Fibroblast of skin of scalp (primary cell): ENCODE measurements at regions not wholly inside any gene's neighbourhood (a gene's known extent, or its start where the extent isn't known, plus 50 kb on each side); places are given as distances from the start of the nearest gene placed in this dataset.

Experiments used
- DNase-seq: peaks from one replicate; pipeline ENCODE4 v3.0.0-alpha.2; 2013

DNA sequence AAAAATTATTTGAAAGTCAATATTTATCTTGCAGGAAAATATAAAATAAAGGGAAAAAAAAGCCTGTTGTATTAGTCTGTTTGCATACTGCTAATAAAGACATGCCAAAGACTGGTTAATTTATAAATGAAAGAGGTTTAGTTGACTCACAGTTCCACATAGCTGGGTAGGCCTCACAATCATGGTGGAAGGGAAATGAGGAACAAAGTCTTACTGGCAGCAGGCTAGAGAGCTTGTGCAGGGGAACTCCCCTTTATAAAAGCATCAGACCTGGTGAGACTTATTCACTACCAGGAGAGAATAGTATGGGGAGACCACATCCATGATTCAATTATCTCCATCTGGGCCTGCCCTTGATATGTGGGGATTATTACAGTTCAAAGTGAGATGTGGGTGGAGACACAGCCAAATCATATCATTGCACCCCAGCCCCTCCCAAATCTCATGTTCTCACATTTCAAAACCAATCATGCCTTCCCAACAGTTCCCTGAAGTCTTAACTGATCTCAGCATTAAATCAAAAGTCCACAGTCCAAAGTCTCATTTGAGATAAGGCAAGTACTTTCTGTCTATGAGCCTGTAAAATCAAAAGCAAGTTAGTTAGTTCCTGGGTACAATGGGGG is 1416.5 kb upstream of the SPRY2 start:
- no peak for DNase-seq

DNA sequence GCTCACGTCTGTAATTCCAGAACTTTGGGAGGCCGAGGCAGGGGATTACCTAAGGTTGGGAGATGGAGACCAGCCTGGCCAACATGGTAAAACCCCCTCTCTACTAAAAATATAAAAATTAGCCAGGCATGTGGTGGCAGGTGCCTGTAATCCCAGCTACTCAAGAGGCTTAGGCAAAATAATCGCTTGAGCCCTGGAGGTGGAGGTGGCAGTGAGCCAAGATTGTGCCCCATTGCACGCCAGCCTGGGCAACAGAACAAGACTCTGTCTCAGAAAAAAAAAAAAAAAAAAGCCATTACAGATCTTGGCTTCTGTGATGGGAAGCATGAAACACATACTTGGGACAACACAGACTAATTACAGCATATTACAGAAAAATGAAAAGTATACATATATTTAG is 1404.5 kb upstream of the SPRY2 start:
- no peak for DNase-seq

DNA sequence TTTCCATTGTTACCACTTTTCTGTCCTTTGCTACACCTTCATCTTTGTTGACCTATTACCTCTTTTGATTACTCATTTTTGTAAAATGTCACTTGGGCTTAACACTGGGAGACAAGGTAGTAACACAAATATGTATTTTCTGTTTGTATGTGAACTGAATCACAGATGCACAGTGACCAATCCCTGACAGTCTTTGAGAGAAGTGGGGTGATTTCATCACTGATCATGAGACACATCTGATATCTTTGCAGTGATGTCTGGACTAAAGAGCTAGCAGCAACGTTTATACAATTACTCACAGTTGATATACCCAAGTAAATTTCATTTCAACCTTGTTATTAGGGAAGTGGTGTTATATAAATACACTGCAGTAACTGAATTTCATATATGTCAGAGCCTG is 1397.4 kb upstream of the SPRY2 start:
- no peak for DNase-seq

DNA sequence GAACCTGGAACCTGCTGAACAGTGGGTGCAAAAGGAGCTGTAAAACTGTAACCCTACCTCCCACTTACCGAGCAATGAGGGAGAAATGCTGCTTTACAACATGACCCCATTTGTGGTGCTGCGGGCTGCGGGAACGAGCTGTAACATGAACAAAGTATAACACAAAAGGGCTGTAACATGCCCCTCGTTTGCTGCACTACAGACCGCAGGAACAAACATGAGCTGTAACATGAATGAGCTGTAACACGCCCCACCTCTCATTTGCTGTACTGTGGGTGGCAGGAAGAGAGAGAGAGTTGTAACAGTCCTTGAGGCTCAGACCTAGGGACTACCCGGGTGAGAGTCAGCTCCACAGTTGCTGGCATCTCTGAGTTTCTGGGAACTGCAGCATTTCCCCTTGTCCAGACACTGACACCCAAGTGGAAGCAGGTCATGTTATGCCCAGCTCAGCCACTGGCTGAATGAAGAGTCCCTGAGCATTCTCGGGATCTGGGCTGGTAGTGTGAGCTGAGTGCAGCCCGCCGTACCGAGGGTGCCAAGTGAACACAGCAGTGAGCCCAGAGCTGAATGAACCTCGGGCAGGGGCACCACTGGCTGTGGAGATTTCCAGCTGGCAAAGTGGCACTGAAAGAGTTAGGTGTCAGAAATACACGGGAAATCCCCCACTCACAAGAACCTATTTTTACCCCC is 1385.3 kb upstream of the SPRY2 start:
- no peak for DNase-seq

DNA sequence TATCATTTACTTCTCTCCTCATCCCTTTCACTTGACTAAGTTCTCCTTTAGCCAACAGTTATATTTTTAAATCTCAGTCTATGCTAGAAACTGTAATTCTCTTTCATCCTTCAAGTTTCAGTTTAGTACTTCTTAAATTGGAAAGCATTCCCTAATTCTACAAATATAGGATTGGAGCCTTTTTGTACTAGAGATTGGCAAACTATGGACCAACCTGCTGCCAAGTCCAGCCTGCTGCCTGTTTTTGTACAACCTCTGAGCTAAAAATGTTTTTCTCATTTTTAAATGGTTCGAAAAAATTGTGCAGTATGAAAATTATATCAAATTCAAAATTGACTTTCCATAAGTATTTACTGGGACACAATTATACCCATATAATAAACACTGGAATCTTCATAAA is 1381.5 kb upstream of the SPRY2 start:
- no peak for DNase-seq

DNA sequence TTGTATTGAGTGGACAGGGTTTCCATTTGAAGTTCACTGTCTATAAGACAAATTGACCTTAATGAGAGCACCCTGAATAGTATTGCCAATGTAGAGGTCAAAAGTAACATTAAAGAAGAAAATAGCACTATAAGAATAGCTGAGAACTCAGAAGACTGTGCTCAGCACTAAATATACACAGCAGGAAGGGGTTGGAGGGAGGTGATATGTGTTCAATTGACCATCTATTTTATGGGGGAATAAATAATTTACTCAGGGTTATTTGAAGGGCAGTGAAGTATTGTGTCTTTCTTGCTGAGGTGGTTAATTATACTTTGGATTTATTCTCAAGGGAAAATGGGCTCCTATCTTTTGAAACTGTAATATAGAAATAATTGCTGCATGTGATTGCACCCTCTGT is 1380.5 kb upstream of the SPRY2 start:
- no peak for DNase-seq

DNA sequence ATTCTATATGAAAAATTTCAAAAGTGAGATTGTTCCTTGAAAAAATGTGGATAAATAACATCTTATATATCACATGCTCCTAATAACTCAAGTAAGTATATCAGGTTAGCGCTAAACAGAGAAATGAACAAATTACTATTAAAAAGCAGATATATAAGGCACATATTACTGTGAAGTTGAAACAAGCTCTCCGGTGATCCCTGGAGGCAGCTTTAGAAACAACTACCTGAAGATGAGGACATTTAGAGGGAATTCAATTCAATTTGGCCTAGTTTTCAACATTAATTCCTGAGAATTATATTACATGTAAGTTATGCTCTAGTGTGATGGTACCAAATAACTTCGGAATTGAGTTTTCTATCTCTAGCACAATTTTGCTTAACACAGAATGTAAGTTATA is 1373.6 kb upstream of the SPRY2 start:
- no peak for DNase-seq

DNA sequence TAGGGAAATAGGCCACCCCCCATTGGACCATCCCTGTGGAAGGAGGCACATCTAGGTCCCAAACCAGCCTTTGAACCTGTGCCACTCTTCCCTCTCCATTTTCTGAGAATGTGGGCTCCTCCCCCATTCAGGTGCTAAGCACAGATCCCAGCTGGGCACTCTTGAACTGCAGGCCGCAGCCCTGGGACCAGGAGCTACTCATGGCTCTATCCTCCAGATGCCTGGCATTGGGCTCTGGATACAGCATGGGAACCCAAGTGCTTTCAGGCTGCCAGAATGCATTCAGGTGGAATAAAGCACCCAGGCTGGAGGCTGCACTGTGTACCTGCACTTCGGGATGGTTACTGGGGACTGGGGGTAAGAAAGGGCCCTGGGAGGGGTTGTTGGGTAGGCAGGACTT is 1372.3 kb upstream of the SPRY2 start:
- no peak for DNase-seq

DNA sequence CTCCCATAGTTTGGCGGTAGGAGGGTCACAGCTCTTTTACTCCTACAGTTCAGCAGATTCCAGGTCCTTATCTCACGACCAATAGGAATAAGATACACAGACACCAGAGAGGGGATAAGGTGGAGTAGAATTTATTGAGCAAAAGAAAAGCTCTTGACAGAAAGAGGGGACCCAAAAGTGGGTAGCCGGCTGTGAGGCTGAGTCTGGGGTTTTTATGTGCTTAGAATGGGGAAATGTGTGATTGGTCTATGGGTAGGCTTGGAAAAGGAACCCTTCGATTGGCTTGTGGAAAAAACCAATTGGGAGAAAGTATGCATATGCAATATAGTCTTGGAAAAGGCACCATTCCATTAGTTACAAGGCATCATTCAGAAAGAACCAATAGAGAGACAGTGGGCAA is 1356.9 kb upstream of the SPRY2 start:
- no peak for DNase-seq

DNA sequence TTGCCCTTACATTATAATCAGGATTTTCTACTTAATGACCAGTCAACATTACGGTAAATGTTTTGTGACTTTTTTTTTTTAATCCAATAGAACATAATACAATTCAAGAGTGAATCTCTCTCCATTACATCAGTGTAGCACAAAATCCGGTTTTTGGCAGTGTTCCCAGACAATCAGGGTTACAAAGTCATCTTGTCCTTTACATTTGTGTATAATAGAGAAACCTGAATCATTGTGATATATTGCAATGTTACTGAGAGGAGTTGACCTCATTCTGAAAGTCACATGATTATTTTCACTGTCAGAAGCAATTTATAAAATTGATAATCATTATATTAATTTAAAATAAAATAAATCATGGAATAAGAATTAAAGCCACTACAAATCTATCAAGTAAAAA is 1346.0 kb upstream of the SPRY2 start:
- no peak for DNase-seq

DNA sequence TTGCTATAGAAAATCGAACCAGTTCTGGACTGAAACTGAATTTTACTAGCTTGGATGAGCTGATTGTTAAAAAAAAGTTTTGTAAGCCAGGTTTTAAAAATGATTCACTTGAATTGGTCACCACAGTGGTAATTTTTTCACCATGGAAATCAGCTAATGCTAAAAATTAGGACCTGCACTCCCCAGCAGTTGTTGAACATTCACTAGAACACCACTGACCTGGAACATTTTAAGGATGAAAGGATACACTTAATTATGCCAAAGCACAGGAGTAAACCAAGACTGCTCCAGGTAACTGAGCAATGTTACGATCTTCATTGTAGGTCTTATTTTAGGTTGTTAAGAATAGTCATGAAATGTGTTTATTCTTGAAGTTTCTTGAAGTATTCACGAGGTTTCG is 1342.6 kb upstream of the SPRY2 start:
- no peak for DNase-seq

DNA sequence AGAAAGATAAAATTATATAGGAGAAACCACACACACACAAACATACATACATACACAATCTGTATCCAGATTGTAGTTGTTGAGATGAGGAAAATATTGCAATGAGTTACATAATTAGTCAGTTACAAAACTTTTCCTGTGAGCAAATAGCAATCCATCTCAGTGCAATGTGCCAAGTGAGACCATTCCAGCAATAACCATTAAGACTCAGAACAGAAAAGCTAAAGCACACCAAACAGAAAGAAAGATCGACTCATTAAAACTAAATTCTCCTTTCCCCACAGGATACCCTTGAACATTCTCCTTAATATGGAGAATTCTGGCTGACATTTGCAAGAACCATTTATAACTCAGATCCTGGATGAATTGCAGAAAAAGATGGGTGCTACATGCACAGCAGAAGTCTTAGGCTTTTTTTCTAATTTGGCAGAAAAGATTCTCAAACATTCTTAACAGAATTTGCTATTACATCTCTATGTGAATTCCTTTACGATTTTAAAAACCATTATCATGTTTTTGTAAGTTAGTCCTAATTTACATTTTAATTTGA is 1341.2 kb upstream of the SPRY2 start:
- DNase-seq: no peak

DNA sequence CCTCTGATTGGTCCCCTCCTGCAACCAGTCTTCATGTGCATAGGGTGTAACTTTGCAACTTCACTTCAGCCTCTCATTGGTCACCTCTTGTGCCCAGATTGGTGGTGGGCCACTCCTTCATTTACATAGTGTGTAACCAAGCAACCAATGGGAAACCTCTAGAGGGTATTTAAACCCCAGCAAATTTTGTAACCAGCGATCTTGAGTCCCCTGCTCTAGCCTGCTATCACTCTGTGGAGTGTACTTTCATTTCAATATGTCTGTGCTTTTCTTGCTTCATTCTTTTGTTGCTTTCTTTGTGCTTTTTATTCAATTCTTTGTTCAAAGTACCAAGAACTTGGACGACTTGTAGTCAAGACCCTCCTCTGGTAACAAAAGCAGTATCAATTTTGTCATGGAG is 1336.9 kb upstream of the SPRY2 start:
- DNase-seq: no peak

DNA sequence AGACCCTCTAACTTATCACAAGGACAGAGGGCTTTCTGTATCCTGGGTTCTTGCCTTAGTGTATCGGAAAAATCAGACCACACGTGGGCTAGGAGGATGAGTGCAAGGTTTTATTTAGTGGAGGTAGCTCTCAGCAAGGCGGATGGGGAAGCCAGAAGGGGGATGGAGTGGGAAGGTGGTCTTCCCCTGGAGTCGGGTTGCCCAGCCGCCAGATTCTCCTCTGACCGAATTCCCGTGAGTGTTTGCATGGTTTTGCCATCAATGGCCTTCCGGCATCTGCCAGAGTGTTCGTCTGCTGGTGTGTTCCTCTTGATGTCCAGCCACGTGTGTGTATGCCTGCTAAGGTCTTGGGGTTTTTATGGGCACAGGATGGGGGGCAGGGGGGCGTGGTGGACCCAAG is 1335.1 kb upstream of the SPRY2 start:
- DNase-seq: no peak

DNA sequence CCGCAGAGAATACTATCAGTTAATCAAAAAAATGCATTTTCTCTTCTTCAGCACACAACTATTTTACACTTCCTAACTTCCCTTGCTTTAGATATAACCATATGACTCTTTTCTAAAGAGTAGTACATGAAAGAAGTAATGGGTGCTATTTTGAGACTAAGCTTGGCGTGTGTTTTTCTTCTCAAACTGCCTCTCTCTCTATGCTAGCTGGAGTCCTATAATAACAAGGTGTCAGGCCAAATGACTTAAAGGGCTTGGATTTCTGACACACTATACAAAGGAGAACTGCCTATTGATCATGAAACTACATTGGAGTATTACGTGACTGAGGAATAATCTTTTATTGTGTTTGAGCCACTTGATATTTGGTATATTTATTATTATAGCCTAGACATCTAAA is 1330.1 kb upstream of the SPRY2 start:
- no peak for DNase-seq

DNA sequence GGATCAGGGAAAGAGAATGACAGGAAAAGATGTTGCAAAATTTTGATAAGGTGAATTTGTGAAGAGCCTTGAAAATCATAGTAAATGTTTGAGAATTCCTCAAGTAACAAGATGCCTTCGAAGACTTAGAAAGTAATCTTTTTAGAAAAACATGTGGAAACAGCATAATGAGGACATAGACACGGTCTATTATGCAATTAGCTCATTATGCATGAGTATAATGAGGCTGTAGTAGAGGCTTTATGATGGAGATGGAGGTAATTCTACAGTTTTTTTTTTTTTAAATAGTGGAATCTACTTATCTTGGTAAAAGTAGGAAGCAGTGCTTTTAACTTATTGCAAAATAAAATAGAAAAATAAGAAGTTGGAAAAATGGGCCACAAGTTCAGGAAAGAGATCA is 1329.1 kb upstream of the SPRY2 start:
- no peak for DNase-seq

DNA sequence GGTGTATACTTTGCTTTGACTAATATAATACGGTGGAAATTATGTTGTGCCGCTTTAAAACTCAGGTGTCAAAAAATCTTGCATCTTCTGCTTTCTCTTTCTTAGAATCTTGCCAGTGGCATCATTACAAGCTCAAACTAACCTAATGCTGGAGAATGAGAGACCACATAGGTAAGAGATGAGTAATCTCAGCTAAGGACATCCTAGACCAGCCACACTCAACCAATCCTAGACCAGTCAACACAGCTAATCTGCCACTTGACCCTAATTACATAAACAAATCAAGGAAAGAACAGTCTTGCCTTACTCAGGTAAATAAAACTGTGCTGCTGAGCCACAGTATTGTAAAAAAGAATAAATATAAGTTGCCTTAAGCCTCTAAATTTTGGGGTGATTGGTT is 1323.9 kb upstream of the SPRY2 start:
- DNase-seq: no peak

DNA sequence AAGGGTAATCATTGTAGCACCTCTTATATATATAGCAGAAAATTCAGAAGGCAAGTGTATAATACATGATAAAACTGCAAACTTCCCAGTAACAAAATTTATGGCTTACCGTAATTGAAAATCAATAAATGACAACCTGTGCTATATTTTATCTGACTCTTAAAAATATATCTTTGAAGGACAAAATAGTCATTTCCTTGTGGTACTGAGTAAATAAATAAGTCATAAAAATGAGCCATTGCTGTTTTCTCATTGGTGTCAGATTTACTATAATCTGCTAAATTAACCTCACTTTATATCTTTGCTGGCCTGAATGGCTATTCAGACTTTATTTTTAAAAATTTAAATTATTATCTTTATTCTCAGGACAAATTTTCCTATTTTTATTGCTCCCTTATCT is 1319.1 kb upstream of the SPRY2 start:
- no peak for DNase-seq

DNA sequence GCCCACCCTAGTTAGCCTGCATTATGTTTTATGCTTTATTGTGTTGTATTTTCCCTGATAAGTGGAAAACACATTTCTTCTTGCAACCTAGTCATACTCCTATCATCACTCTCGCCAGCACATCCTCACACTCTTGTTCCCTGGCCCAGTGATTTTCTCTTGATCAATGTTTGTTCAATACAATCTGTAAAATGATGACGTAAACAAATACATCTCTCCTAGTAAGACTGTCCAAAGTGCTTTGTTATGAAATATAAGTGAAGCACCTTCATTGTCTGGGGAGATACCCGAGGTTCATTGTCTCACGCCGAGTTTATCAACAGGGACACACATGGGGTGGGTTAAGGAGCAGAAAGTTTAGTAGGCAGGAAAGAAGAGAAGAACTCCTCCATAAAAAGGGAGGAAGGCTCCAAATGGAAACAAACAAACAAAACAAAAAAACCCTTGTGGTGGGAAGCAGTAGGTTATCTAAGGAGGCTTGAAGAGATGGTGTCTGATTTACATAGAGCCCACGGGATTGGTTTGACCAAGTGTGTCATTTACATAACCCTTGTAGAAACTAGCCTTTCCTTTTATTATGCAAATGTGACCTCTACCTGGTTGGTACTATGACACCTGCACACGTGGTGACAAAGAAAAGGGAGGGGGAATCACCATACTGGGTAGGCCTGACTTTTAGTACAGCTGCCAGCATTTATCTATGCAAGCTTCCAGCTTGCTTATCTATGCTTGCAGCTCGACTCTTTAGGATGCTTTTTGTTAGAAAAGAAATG is 1317.9 kb upstream of the SPRY2 start:
- no peak for DNase-seq

DNA sequence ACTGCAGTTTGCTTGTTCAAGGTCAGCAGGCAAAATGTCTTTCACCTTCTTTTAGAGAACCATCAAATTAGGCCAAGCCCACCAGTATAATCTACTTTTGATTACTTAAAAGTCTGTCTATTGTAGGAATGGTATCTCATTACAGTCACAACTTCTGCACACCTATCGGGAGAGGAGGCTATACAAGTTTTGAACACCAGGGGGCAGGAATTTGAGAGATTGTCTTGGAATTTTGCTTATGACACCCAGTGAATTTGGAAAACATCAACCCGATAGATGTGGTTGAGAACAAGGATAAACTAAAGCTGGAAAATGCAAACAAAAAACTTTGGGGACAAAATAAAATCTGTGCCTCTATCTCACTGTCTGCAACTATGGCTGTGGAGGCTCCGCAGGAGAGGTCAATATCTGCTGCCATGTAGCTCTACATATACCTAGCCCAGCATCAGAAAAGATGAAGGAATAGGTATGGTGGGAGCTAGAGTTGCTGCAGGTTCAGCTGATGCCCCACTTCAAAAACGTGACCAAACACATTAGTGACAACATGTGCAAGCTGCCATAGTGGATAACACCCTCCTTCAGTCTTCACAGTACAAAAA is 1299.2 kb upstream of the SPRY2 start:
- DNase-seq: no peak

DNA sequence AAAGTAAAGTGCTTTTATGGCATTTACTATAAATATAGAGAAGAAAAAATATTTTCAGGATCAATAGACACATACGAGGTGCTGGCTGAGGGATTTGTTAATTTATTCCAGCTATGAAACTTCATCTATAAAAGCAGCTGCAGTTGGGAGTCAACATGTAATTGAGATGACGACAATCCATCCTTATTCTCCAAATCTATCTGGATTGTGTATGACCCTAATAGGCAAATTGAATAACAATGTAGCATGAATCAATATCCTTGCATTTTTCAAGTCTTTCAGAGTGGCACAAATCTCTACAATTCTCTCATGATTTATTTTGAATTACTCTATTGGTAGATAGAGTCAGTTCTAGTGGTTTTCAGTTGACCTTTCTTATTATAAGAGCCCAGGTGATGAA is 1296.5 kb upstream of the SPRY2 start:
- no peak for DNase-seq

DNA sequence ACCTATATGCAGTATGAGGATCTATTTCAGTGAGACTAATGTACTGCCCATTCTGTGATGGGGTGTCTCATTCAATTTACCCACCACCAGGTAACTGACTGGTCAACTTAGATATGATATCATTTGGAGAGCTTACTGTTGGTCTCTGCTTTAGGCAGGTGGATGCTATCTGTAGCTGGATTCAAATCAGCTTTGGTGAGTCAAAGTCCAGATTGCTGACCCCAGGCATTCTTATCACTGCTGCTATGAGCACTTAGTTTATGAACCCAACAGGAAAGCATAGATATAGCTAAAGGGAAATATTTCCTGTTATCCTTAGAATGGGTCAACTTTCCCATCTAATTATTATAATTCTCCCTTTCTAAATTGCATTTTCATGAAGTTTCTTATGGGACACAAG is 1295.2 kb upstream of the SPRY2 start:
- DNase-seq: no peak

DNA sequence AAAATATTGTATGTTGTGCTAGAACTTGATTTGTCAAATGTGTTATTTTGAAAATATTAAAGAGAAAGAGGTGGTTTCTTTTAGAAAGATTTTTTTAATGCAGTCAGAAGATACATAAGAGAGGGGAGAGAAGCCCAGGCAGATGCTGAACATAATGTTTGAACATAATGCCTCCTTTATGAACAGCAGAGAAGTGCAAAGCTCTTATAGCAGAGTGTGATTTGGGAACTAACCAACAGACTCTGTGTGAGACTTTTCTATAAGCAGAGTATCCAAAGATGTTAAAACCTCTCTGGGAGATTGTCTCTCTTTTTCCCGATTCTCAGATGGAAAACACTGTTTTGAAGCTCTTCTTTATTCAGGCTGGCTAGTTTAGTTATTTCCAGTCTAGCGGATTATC is 1274.1 kb upstream of the SPRY2 start:
- DNase-seq: no peak

DNA sequence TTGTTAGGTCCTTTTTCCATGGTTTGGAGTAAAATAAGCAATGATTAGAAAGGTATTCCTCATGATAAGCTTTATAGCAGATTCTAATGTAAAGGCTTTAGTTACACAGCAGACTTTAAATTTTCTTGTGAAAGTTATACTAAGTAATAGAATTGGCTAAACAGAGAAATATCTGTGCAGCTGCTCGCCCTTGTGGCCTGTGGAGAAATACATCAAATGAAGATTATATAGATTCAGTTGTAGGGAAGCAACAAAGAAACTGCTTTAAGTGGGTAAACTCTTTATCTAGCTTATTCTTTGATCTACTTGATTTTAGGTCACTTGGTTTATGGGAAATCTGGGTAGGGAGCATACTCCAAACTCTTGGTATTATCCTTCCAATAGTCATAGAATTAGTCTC is 1269.7 kb upstream of the SPRY2 start:
- DNase-seq: no peak
